C4-2B (cell line): ENCODE measurements at regions not wholly inside any gene's neighbourhood (a gene's known extent, or its start where the extent isn't known, plus 50 kb on each side); places are given as distances from the start of the nearest gene placed in this dataset.

Source experiments
- H3K27ac ChIP-seq: fragments of 450-650 bp; 2 replicates; pipeline ENCODE4 v1.5.1; 2017
- CTCF ChIP-seq: fragments of 450-650 bp; conservative IDR thresholded peaks from 2 replicates; pipeline ENCODE4 v1.5.1; 2017; ENCODE audit warnings: mild to moderate bottlenecking
- ZFX ChIP-seq: fragments of 450-650 bp; IDR thresholded peaks from 2 replicates; pipeline ENCODE4 v1.6.1; 2017

GRCh38 chr9:19660019-19660418 is 128.8 kb downstream of the SLC24A2 start:
- TF ChIP-seq ZFX (no peak), CTCF (no peak)
- H3K27ac ChIP-seq: no peak overlapping the region

DNA sequence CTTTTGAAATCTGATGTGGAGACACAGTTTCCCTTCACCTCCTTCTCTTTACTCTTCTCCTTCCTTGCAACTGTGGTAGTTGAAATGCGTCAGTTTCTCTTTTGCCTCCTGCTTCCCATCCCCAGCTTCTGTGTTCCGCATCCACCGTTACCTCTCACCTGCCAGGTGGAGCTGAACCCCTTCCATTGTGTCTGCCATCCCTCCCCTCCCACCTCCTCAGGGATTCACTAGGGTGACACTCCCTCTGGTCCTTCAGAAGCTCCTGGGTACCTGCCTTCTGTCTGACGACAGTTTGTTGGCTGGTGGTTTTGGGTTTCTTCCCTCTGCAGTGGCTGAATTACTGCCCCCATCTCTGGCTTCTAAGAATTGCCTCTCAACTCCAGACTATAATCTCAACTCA is 132.1 kb downstream of the SLC24A2 start:
- H3K27ac ChIP-seq: no peak overlapping the region
- TF ChIP-seq ZFX (no peak), CTCF (no peak)

- no peak overlapping the region for H3K27ac ChIP-seq
- TF ChIP-seq ZFX: no peak
- no peak for TF ChIP-seq CTCF
These were observed 137.2 kb downstream of the SLC24A2 start for GRCh38 chr9:19651681-19652080.

DNA sequence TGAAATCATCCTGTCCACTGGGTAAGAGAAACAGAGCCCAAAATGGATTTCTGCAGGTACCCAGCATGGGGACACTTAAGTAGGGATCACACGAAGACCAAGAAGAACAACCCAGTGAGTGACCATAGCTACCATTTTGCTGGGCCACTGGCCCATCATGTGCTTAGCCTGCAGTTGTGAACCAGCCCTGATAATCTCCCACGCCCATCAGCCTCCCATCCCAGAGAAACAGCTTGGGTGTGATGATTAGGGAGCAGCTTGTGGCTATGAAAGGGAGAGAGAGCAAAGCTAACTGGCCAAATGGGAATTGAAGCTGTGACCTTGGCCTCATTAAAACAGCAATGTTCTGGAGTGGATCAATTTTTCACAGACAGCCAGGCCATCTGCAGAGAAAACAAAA is 138.5 kb downstream of the SLC24A2 start:
- H3K27ac ChIP-seq: no peak overlapping the region
- TF ChIP-seq CTCF (no peak), ZFX (no peak)

DNA sequence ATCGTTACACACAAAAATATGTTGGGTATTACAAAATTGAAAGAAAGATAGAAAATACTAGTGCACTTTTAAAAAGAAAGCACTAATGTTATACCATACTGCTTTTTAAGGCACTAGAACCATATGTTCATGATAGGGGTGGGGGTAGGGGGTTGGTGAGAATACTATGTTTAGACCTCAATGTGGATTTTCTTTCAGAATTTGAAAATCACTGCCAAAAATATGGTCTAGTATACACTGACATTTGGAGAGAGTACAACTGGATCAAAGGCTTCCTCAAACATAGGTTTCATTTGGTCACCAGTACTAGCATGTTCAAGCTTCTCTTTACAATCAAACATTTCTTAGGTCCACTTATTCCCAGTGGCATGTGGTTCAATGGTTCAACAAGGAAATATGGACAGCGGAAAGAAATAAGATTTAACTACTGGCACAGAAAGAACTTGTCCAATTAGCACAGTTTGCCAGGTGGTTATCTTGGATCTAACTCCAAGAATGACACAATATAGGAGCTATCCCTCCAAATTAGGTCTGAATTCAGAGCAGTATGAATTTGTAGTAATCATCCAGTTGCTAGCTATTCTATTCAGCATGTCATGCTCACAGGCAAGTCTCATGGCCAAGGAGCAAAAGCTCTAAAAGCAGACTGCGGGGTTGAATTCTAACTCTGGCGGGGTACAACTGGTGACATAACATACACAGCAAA is 139.3 kb downstream of the SLC24A2 start:
- H3K27ac ChIP-seq: no peak overlapping the region
- TF ChIP-seq CTCF (no peak), ZFX (no peak)

- no peak overlapping the region for H3K27ac ChIP-seq
- TF ChIP-seq CTCF (no peak), ZFX (no peak)
These were observed 140.2 kb downstream of the SLC24A2 start for GRCh38 chr9:19648672-19649071.

GRCh38 chr9:19643875-19644274 is 145.0 kb downstream of the SLC24A2 start:
- no peak overlapping the region for H3K27ac ChIP-seq
- TF ChIP-seq CTCF (no peak), ZFX (no peak)
